T-helper 2 cell treated with Interferon-gamma antibody and Interleukin-4, amounts not matched to agents 100 ng/mL and 5 ng/mL, for 36 hours (primary cell): ENCODE measurements at regions not wholly inside any gene's neighbourhood (a gene's known extent, or its start where the extent isn't known, plus 50 kb on each side); places are given as distances from the start of the nearest gene placed in this dataset.
"Not testable (repeated sequence)": the region's sequence is repeated elsewhere in the genome, so short reads cannot be mapped to it uniquely, and the experiment has no call there.

Source experiments
- intact Hi-C: fragments of 100-400 bp; cut with micrococcal nuclease; formaldehyde crosslinking; loops from one replicate; pipeline ENCODE4 v1.15.1; 2023

- intact Hi-C loops: no loop called here
Measured at GRCh38 chr3:27560484-27561056, 76.4 kb upstream of the SLC4A7 start.

- intact Hi-C loops: no loop called here
Measured at GRCh38 chr3:27559835-27560234, 75.7 kb upstream of the SLC4A7 start.

- intact Hi-C loops: no loop called here
Measured at GRCh38 chr3:27559381-27559780, 75.2 kb upstream of the SLC4A7 start.

- intact Hi-C loops: no loop called here
Measured at GRCh38 chr3:27557411-27557810, 73.2 kb upstream of the SLC4A7 start.

GRCh38 chr3:27556887-27557286 lies 72.7 kb upstream of the SLC4A7 start:
- intact Hi-C loops: no loop called here

- intact Hi-C loops: no loop called here
Measured at GRCh38 chr3:27554706-27555105, 70.5 kb upstream of the SLC4A7 start.

- intact Hi-C loops: no loop called here
Measured at GRCh38 chr3:27553886-27554540, 69.8 kb upstream of the SLC4A7 start.

GRCh38 chr3:27552708-27553107 lies 68.5 kb upstream of the SLC4A7 start:
- intact Hi-C loops: not testable (repeated sequence)

- intact Hi-C loops: not testable (repeated sequence)
Measured at GRCh38 chr3:27551413-27551812, 67.2 kb upstream of the SLC4A7 start.

GRCh38 chr3:27545061-27545460 lies 60.9 kb upstream of the SLC4A7 start:
- intact Hi-C loops: no loop called here

GRCh38 chr3:27544372-27544865 lies 60.2 kb upstream of the SLC4A7 start:
- intact Hi-C loops: no loop called here

- intact Hi-C loops: no loop called here
Measured at GRCh38 chr3:27542476-27542875, 58.3 kb upstream of the SLC4A7 start.

GRCh38 chr3:27540231-27540630 lies 56.0 kb upstream of the SLC4A7 start:
- intact Hi-C loops: no loop called here

- intact Hi-C loops: no loop called here
Measured at GRCh38 chr3:27536491-27536890, 52.3 kb upstream of the SLC4A7 start.

GRCh38 chr3:27535809-27536392 lies 51.7 kb upstream of the SLC4A7 start:
- intact Hi-C loops: loop anchor here (2.0 kb wide), 2 partner anchors 51 to 97 kb away; partner anchors contain the start of gene SLC4A7

- intact Hi-C loops: loop anchor here (2.0 kb wide), 2 partner anchors 49 to 99 kb away; partner anchors contain the start of gene SLC4A7
Measured at GRCh38 chr3:27533718-27534573, 49.8 kb upstream of the SLC4A7 start.
